A549 (cell line): ENCODE measurements at regions not wholly inside any gene's neighbourhood (a gene's known extent, or its start where the extent isn't known, plus 50 kb on each side); places are given as distances from the start of the nearest gene placed in this dataset.

Source experiments
- CEBPB ChIP-seq, 2 experiments: fragments of >200 bp in 1 of 2; sonication (Bioruptor Twin) in 1 of 2; formaldehyde crosslinking in 1 of 2; IDR thresholded peaks; 2 replicates each; pipeline ENCODE4 v1.6.1; 2012 to 2016
- POLR2A ChIP-seq: IDR thresholded peaks from 2 replicates; pipeline ENCODE4 v1.6.1; 2012; ENCODE audit warnings: mild to moderate bottlenecking, low read length
- POLR2AphosphoS2 ChIP-seq: conservative IDR thresholded peaks from 2 replicates; pipeline ENCODE4 v1.6.1; 2012; ENCODE audit warnings: low read length, improper control_type of control experiment, inconsistent platforms

- TF ChIP-seq POLR2A = no peak
- TF ChIP-seq POLR2AphosphoS2 = no peak
- TF ChIP-seq CEBPB (IDR thresholded peaks at IDR 0.05) = no peak
Observed at GRCh38 chr5:29811914-29812679, 1381.4 kb upstream of the CDH6 start.
